Small intestine (tissue), 7 donors: ENCODE measurements at regions not wholly inside any gene's neighbourhood (a gene's known extent, or its start where the extent isn't known, plus 50 kb on each side); places are given as distances from the start of the nearest gene placed in this dataset.

Source experiments
- DNase-seq, 2 donors: peaks; one replicate each; pipeline versions ENCODE4 v3.0.0 to v3.0.0-alpha.2; 2013
- FAIRE-seq: peaks from 2 replicates; lab custom pipeline; 2012; peaks lifted over from hg19 to GRCh38; lab: Jason Lieb, UNC
- H3K27ac ChIP-seq, 3 donors: one replicate each; pipeline ENCODE4 v1.5.1; 2013; ENCODE audit warnings: low read length in 2 of 3, mild to moderate bottlenecking in 2 of 3, control low read depth in 1 of 3, inconsistent platforms in 1 of 3, low read depth in 1 of 3, moderate library complexity in 1 of 3
- H3K27me3 ChIP-seq, 3 donors: one replicate each; pipeline ENCODE4 v1.6.1; 2013; ENCODE audit warnings: low read length in 3 of 3, inconsistent platforms in 1 of 3; ENCODE audit not compliant: control insufficient read depth in 3 of 3, insufficient read depth in 3 of 3
- H3K36me3 ChIP-seq, 3 donors: one replicate each; pipeline ENCODE4 v1.6.1; 2013; ENCODE audit warnings: low read length in 3 of 3, inconsistent platforms in 1 of 3, low read depth in 1 of 3, mild to moderate bottlenecking in 1 of 3, moderate library complexity in 1 of 3; ENCODE audit not compliant: control insufficient read depth in 3 of 3, insufficient read depth in 2 of 3
- H3K4me1 ChIP-seq, 3 donors: one replicate each; pipeline ENCODE4 v1.6.1; 2013; ENCODE audit warnings: low read length in 2 of 3, inconsistent platforms in 1 of 3, low read depth in 1 of 3, mild to moderate bottlenecking in 1 of 3, moderate library complexity in 1 of 3; ENCODE audit not compliant: control insufficient read depth in 3 of 3, insufficient read depth in 2 of 3
- H3K4me3 ChIP-seq, 3 donors: one replicate each; pipeline ENCODE4 v1.5.1; 2013; ENCODE audit warnings: low read length in 3 of 3, control low read depth in 1 of 3, inconsistent platforms in 1 of 3, low read depth in 1 of 3, mild to moderate bottlenecking in 1 of 3, moderate library complexity in 1 of 3
- H3K9me3 ChIP-seq, 2 donors: one replicate each; pipeline ENCODE4 v1.6.1; 2013; ENCODE audit warnings: low read depth in 1 of 2, low read length in 1 of 2; ENCODE audit not compliant: control insufficient read depth in 2 of 2, insufficient read depth in 1 of 2
- WGBS, 3 donors: extraction: QIAGEN DNeasy Blood & Tissue Kit; methylation state at CpG; one replicate each; pipeline ENCODE4 v1.1.7; 2013; 5-methylcytosine and 5-hydroxymethylcytosine counted together
- donor health status: healthy with polysubstance abuse.
- donor health status: control.
- donor health status: control.
- donor health status: Bipolar disorder and iron deficiency.
- donor health status: healthy.

GRCh38 chr1:234722904-234723720 lies 113.1 kb upstream of the IRF2BP2 start:
- Histone ChIP-seq H3K4me1 (peaks cover 24 to 95% (median 56%) of the 10 kb centered on the region in 3 donors), H3K27me3 (no peaks in the 10 kb centered on the region), H3K36me3 (no peaks in the 10 kb centered on the region), H3K27ac (peak overlapping the region; percentile 96 to 97 (median 96)), H3K9me3 (no peaks in the 10 kb centered on the region), H3K4me3 (no peak overlapping the region)
- no peak for DNase-seq
- FAIRE-seq, result no peak
- 43 to 50% (median 48%) methylated on average over 26 of the region's 26 CpGs for WGBS, 3 donors

- Histone ChIP-seq H3K9me3 (no peaks in the 10 kb centered on the region), H3K27me3 (no peaks in the 10 kb centered on the region), H3K27ac (peak overlapping the region in 2 of 3 donors; percentile 96), H3K36me3 (no peaks in the 10 kb centered on the region), H3K4me1 (peaks cover 21 to 96% (median 60%) of the 10 kb centered on the region in 3 donors), H3K4me3 (no peak overlapping the region)
- DNase-seq (no peak), FAIRE-seq (no peak)
- 34 to 57% (median 51%) methylated on average over 9 of the region's 9 CpGs for WGBS, 3 donors
Observed at GRCh38 chr1:234722270-234722704, 112.3 kb upstream of the IRF2BP2 start.

GRCh38 chr1:234721476-234722269 lies 111.7 kb upstream of the IRF2BP2 start:
- H3K27me3 ChIP-seq, result no peaks in the 10 kb centered on the region
- H3K27ac ChIP-seq, result peak overlapping the region; percentile 36 to 96 (median 96)
- H3K36me3 ChIP-seq, result no peaks in the 10 kb centered on the region
- no peaks in the 10 kb centered on the region for H3K9me3 ChIP-seq
- H3K4me3 ChIP-seq, result no peak overlapping the region
- FAIRE-seq (no peak), DNase-seq (peak; percentile 46 to 59)
- peaks cover 20 to 96% (median 57%) of the 10 kb centered on the region in 3 donors for H3K4me1 ChIP-seq
- WGBS, 3 donors, result 19 to 29% (median 25%) methylated on average over 12 of the region's 12 CpGs

GRCh38 chr1:234720709-234721441 lies 110.9 kb upstream of the IRF2BP2 start:
- Histone ChIP-seq H3K4me1 (peaks cover 18 to 95% (median 52%) of the 10 kb centered on the region in 3 donors), H3K27me3 (no peaks in the 10 kb centered on the region), H3K36me3 (no peaks in the 10 kb centered on the region), H3K9me3 (no peaks in the 10 kb centered on the region), H3K27ac (peak overlapping the region; percentile 36 to 96 (median 96)), H3K4me3 (no peak overlapping the region)
- DNase-seq (no peak), FAIRE-seq (no peak)
- WGBS, 3 donors, result 79 to 90% (median 90%) methylated on average over 15 of the region's 15 CpGs

GRCh38 chr1:234719454-234720251 lies 109.7 kb upstream of the IRF2BP2 start:
- peaks cover 13 to 93% (median 48%) of the 10 kb centered on the region in 3 donors for H3K4me1 ChIP-seq
- FAIRE-seq, result no peak
- H3K9me3 ChIP-seq, result no peaks in the 10 kb centered on the region

GRCh38 chr1:234718496-234719453 lies 108.8 kb upstream of the IRF2BP2 start:
- no peak for DNase-seq
- no peak overlapping the region for H3K4me3 ChIP-seq
- peaks cover 13 to 92% (median 47%) of the 10 kb centered on the region in 3 donors for H3K4me1 ChIP-seq
- H3K27ac ChIP-seq, result peak overlapping the region in 2 of 3 donors; percentile 93 to 96
- FAIRE-seq, result no peak
- H3K9me3 ChIP-seq, result no peaks in the 10 kb centered on the region
- H3K27me3 ChIP-seq, result no peaks in the 10 kb centered on the region
- WGBS, 3 donors, result 58 to 69% (median 62%) methylated on average over 10 of the region's 10 CpGs
- H3K36me3 ChIP-seq, result no peaks in the 10 kb centered on the region

More at GRCh38 chr1:234719454-234720251, 109.7 kb upstream of the IRF2BP2 start:
- DNase-seq, result peak in 1 of 2 donors; percentile 27
- Histone ChIP-seq H3K27ac (peak overlapping the region in 2 of 3 donors; percentile 93 to 96), H3K27me3 (no peaks in the 10 kb centered on the region), H3K36me3 (no peaks in the 10 kb centered on the region), H3K4me3 (no peak overlapping the region)
- 53 to 67% (median 62%) methylated on average over 8 of the region's 8 CpGs for WGBS, 3 donors

GRCh38 chr1:234716908-234717375 lies 107.0 kb upstream of the IRF2BP2 start:
- Histone ChIP-seq H3K4me1 (peaks cover 14 to 86% (median 39%) of the 10 kb centered on the region in 3 donors), H3K9me3 (no peaks in the 10 kb centered on the region), H3K27ac (peak overlapping the region; percentile 72 to 94 (median 93)), H3K27me3 (no peaks in the 10 kb centered on the region), H3K36me3 (no peaks in the 10 kb centered on the region), H3K4me3 (peak overlapping the region in 1 of 3 donors; percentile 0)
- DNase-seq (peak; percentile 65 to 77), FAIRE-seq (no peak)
- WGBS, 3 donors, result 10 to 38% (median 32%) methylated on average over 15 of the region's 15 CpGs
